WTC11 (cell line): ENCODE measurements at regions not wholly inside any gene's neighbourhood (a gene's known extent, or its start where the extent isn't known, plus 50 kb on each side); places are given as distances from the start of the nearest gene placed in this dataset.

Source experiments
- ATAC-seq: fragments of 200-7000 bp; cut with Tn5 transposase; 2 replicates; pipeline ENCODE4 v1.10.0; 2021; ENCODE audit warnings: mild to moderate bottlenecking, moderate library complexity
- CTCF ChIA-PET: fragments of 300-600 bp; sonication (Branson Sonifier 250); formaldehyde crosslinking; loops from one replicate; lab custom pipeline; 2021; ENCODE audit warnings: antibody characterized with exemption; lab: Charles Lee
- POLR2A ChIA-PET: fragments of 350-600 bp; sonication (Branson Sonifier 250); formaldehyde crosslinking; loops from one replicate; lab custom pipeline; 2021; ENCODE audit warnings: antibody characterized with exemption; lab: Charles Lee
- DNase-seq: peaks from one replicate; pipeline ENCODE4 v3.0.0; 2021; ENCODE audit warnings: low spot score
- H3K27ac Mint-ChIP-seq: 2 replicates; pipeline ENCODE4 v1.8.0; 2021; ENCODE audit warnings: mixed read lengths
- H3K27me3 Mint-ChIP-seq: 2 replicates; pipeline ENCODE4 v1.8.0; 2021; ENCODE audit warnings: low read depth, mild to moderate bottlenecking, moderate library complexity, mixed read lengths
- H3K36me3 Mint-ChIP-seq: 2 replicates; pipeline ENCODE4 v1.8.0; 2021; ENCODE audit warnings: mixed read lengths
- H3K4me1 Mint-ChIP-seq: 2 replicates; pipeline ENCODE4 v1.8.0; 2022; ENCODE audit warnings: mixed read lengths
- H3K4me3 Mint-ChIP-seq: 2 replicates; pipeline ENCODE4 v1.8.0; 2021; ENCODE audit warnings: mild to moderate bottlenecking, moderate library complexity, mixed read lengths
- H3K9me3 Mint-ChIP-seq: 2 replicates; pipeline ENCODE4 v1.8.0; 2021; ENCODE audit warnings: mixed read lengths
- ATF3 ChIP-seq: sonication (generic); formaldehyde crosslinking; conservative IDR thresholded peaks from 2 replicates; pipeline ENCODE4 v1.8.1; 2022; ENCODE audit warnings: mild to moderate bottlenecking, missing genetic modification reagents
- E2F1 ChIP-seq: sonication (generic); formaldehyde crosslinking; IDR thresholded peaks from 2 replicates; pipeline ENCODE4 v1.8.0; 2022; ENCODE audit warnings: mild to moderate bottlenecking, missing genetic modification reagents
- E2F4 ChIP-seq: sonication (generic); formaldehyde crosslinking; IDR thresholded peaks from 2 replicates; pipeline ENCODE4 v1.8.1; 2022; ENCODE audit warnings: low read depth, mild to moderate bottlenecking, moderate library complexity, missing genetic modification reagents, borderline replicate concordance
- EMX1 ChIP-seq: fragments of 250-450 bp; sonication (Bioruptor Pico); IDR thresholded peaks from 2 replicates; pipeline ENCODE4 v1.8.0; 2021; ENCODE audit warnings: mild to moderate bottlenecking
- FOXK1 ChIP-seq: sonication (generic); formaldehyde crosslinking; IDR thresholded peaks from 2 replicates; pipeline ENCODE4 v1.8.0; 2022; ENCODE audit warnings: mild to moderate bottlenecking, moderate library complexity, missing genetic modification reagents
- FOXP1 ChIP-seq: sonication (generic); formaldehyde crosslinking; IDR thresholded peaks from 2 replicates; pipeline ENCODE4 v1.8.0; 2022; ENCODE audit warnings: missing genetic modification reagents, mild to moderate bottlenecking, moderate library complexity, borderline replicate concordance
- JAZF1 ChIP-seq: fragments of 250-450 bp; sonication (Bioruptor Pico); IDR thresholded peaks from 2 replicates; pipeline ENCODE4 v1.9.0; 2021; ENCODE audit warnings: moderate library complexity, mild to moderate bottlenecking, inconsistent platforms
- KAT7 ChIP-seq: sonication (generic); formaldehyde crosslinking; IDR thresholded peaks from 2 replicates; pipeline ENCODE4 v1.8.1; 2023; ENCODE audit warnings: missing genetic modification reagents, mild to moderate bottlenecking, borderline replicate concordance
- MXD4 ChIP-seq: fragments of 250-450 bp; sonication (Bioruptor Pico); IDR thresholded peaks from 2 replicates; pipeline ENCODE4 v1.8.0; 2021; ENCODE audit warnings: mild to moderate bottlenecking, moderate library complexity, borderline replicate concordance
- NR2C2 ChIP-seq: sonication (generic); formaldehyde crosslinking; IDR thresholded peaks from 2 replicates; pipeline ENCODE4 v1.8.0; 2022; ENCODE audit warnings: mild to moderate bottlenecking, missing genetic modification reagents
- OVOL2 ChIP-seq: fragments of 250-450 bp; sonication (Bioruptor Pico); IDR thresholded peaks from 2 replicates; pipeline ENCODE4 v1.9.0; 2021; ENCODE audit warnings: mild to moderate bottlenecking, borderline replicate concordance
- ZNF423 ChIP-seq: fragments of 250-450 bp; sonication (Bioruptor Pico); IDR thresholded peaks from 2 replicates; pipeline ENCODE4 v2.1.2; 2022; ENCODE audit warnings: mild to moderate bottlenecking, moderate library complexity
- TF ChIP-seq, protein P1 (sequence below): sonication (generic); formaldehyde crosslinking; IDR thresholded peaks from 2 replicates; pipeline ENCODE4 v1.8.1; 2023; ENCODE audit warnings: mild to moderate bottlenecking, missing genetic modification reagents, moderate library complexity
- TF ChIP-seq, protein P2 (sequence below): fragments of 250-450 bp; sonication (Bioruptor Pico); IDR thresholded peaks from 2 replicates; pipeline ENCODE4 v1.9.0; 2021; ENCODE audit warnings: mild to moderate bottlenecking
- TF ChIP-seq, protein P3 (sequence below): sonication (generic); formaldehyde crosslinking; conservative IDR thresholded peaks from 2 replicates; pipeline ENCODE4 v1.8.1; 2023; ENCODE audit warnings: mild to moderate bottlenecking, low read depth, missing genetic modification reagents, moderate library complexity
- TF ChIP-seq, protein P4 (sequence below): sonication (generic); formaldehyde crosslinking; IDR thresholded peaks from 2 replicates; pipeline ENCODE4 v1.8.1; 2023; ENCODE audit warnings: mild to moderate bottlenecking, missing genetic modification reagents

DNA sequence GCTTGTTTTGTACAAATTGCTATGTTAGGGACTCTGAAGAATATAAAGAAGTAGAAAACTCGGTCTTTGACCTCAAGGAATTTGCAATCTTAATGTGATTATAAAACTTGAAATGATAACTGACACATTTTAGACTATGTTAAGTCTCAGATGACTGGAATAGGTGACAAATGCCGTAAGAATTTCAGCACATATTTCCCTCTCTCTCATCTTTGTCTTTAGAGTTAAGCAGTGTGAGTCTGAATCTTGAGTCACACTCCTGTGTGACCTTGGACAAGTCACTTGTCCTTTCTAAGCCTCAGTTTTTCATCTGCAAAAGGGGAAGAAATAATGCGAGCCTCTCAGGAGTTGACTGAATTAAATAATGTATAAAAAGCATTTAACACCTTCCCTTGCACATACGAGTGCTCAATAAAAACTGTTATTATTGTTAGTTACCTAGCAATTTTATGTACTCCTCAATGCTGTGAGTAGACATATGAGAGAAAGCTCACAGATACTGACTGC lies 103.7 kb downstream of the DYRK2 start:
- POLR2A ChIA-PET = no interaction called here
- H3K4me1 Mint-ChIP-seq = peaks cover 15% of the 10 kb centered on the region

More for the DNA sequence above, 103.7 kb downstream of the DYRK2 start:
- Mint-ChIP-seq H3K9me3 (no peaks in the 10 kb centered on the region), H3K27ac (no peak overlapping the region), H3K36me3 (no peaks in the 10 kb centered on the region), H3K4me3 (no peak overlapping the region), H3K27me3 (no peaks in the 10 kb centered on the region)
- ATAC-seq (no peak), DNase-seq (no peak)
- TF ChIP-seq OVOL2 (CRISPR knock-in tag) (no peak), ATF3 (CRISPR knock-in tag) (no peak), FOXP1 (no peak), E2F1 (CRISPR knock-in tag) (no peak), ZNF423 (CRISPR knock-in tag) (no peak), E2F4 (CRISPR knock-in tag) (no peak), NR2C2 (CRISPR knock-in tag) (no peak), KAT7 (CRISPR knock-in tag) (no peak), MXD4 (CRISPR knock-in tag) (no peak), EMX1 (CRISPR knock-in tag) (no peak), JAZF1 (CRISPR knock-in tag) (no peak), FOXK1 (no peak)
- TF ChIP-seq, protein P1, sequence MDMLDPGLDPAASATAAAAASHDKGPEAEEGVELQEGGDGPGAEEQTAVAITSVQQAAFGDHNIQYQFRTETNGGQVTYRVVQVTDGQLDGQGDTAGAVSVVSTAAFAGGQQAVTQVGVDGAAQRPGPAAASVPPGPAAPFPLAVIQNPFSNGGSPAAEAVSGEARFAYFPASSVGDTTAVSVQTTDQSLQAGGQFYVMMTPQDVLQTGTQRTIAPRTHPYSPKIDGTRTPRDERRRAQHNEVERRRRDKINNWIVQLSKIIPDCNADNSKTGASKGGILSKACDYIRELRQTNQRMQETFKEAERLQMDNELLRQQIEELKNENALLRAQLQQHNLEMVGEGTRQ (CRISPR knock-in tag) = no peak
- TF ChIP-seq, protein P2, sequence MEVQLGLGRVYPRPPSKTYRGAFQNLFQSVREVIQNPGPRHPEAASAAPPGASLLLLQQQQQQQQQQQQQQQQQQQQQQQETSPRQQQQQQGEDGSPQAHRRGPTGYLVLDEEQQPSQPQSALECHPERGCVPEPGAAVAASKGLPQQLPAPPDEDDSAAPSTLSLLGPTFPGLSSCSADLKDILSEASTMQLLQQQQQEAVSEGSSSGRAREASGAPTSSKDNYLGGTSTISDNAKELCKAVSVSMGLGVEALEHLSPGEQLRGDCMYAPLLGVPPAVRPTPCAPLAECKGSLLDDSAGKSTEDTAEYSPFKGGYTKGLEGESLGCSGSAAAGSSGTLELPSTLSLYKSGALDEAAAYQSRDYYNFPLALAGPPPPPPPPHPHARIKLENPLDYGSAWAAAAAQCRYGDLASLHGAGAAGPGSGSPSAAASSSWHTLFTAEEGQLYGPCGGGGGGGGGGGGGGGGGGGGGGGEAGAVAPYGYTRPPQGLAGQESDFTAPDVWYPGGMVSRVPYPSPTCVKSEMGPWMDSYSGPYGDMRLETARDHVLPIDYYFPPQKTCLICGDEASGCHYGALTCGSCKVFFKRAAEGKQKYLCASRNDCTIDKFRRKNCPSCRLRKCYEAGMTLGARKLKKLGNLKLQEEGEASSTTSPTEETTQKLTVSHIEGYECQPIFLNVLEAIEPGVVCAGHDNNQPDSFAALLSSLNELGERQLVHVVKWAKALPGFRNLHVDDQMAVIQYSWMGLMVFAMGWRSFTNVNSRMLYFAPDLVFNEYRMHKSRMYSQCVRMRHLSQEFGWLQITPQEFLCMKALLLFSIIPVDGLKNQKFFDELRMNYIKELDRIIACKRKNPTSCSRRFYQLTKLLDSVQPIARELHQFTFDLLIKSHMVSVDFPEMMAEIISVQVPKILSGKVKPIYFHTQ = no peak
- TF ChIP-seq, protein P3, sequence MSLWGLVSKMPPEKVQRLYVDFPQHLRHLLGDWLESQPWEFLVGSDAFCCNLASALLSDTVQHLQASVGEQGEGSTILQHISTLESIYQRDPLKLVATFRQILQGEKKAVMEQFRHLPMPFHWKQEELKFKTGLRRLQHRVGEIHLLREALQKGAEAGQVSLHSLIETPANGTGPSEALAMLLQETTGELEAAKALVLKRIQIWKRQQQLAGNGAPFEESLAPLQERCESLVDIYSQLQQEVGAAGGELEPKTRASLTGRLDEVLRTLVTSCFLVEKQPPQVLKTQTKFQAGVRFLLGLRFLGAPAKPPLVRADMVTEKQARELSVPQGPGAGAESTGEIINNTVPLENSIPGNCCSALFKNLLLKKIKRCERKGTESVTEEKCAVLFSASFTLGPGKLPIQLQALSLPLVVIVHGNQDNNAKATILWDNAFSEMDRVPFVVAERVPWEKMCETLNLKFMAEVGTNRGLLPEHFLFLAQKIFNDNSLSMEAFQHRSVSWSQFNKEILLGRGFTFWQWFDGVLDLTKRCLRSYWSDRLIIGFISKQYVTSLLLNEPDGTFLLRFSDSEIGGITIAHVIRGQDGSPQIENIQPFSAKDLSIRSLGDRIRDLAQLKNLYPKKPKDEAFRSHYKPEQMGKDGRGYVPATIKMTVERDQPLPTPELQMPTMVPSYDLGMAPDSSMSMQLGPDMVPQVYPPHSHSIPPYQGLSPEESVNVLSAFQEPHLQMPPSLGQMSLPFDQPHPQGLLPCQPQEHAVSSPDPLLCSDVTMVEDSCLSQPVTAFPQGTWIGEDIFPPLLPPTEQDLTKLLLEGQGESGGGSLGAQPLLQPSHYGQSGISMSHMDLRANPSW (CRISPR knock-in tag) = no peak
- TF ChIP-seq, protein P4, sequence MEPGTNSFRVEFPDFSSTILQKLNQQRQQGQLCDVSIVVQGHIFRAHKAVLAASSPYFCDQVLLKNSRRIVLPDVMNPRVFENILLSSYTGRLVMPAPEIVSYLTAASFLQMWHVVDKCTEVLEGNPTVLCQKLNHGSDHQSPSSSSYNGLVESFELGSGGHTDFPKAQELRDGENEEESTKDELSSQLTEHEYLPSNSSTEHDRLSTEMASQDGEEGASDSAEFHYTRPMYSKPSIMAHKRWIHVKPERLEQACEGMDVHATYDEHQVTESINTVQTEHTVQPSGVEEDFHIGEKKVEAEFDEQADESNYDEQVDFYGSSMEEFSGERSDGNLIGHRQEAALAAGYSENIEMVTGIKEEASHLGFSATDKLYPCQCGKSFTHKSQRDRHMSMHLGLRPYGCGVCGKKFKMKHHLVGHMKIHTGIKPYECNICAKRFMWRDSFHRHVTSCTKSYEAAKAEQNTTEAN (CRISPR knock-in tag) = no peak
- CTCF ChIA-PET = interaction anchor here (1.0 kb wide), 1 partner anchor 191 kb away, joined by 4 read pairs; no protein-coding TSS in a partner anchor
